ENCODE measurements at regions not wholly inside any gene's neighbourhood (a gene's known extent, or its start where the extent isn't known, plus 50 kb on each side); places are given as distances from the start of the nearest gene placed in this dataset.

DNA sequence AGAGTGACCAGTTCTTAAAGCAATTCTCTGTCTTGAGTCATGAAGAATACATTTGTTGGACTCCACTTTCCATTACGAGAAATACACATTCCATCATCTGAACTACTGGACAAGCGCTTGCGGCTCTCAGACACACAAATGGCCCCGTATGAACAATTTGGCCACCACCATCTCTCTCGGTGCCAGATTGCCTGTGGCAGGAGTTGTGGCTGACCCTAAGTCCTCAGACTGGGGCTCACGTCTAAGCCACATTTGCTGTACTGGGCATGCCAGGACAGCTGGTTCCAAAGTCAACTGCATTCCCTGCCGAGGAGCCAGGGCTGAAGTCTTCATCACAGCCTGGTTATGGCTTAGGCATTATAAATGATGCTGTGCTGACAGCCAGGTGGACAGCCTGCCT lies 227.5 kb downstream of the MIAT start:
- H3K4me3 ChIP-seq: no peak overlapping the region

DNA sequence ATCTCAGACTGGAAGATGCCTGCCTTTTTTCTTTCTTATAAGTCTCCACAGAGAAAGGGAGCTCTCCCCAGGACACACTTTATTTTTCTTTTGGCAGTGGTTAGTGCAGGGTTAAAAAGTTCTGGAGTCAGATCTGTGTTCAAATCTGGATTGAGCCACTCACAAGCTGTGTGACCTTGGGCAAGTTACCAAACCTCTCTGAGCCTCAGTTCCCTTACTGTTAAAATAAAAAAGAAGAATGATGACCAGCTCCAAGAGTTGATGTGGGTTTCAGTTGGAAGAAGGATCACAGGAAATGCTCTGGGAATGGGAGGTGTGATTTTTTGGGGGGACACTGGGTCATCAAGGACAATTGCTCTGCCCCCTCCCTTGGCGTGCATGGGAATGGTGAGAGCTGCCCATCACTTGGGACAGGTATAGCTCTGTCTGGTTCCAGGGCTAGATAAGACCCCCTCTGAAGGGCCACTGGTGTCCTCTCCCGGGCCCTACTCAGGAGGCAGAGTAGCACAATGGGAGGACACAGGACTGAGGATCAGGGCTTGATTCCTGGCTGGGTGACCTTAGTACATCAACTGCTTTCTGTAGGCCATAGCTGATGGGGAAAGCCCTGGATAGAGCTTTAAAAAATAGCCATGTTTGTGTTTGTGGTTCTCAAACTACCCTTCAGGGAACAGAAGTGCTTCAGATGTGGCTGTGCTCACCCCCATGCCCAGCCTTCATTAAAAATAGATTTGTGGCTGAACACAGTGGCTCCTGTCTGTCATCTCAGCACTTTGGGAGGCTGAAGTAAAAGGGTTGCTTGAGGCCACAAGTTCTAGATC lies 228.3 kb downstream of the MIAT start:
- DNase-seq: no peak
- Histone ChIP-seq H3K9me3 (no peaks in the 10 kb centered on the region), H3K36me3 (no peaks in the 10 kb centered on the region), H3K27me3 (no peaks in the 10 kb centered on the region), H3K27ac (no peak overlapping the region), H3K4me3 (no peak overlapping the region), H3K4me1 (no peaks in the 10 kb centered on the region)
- TF ChIP-seq, protein P1, sequence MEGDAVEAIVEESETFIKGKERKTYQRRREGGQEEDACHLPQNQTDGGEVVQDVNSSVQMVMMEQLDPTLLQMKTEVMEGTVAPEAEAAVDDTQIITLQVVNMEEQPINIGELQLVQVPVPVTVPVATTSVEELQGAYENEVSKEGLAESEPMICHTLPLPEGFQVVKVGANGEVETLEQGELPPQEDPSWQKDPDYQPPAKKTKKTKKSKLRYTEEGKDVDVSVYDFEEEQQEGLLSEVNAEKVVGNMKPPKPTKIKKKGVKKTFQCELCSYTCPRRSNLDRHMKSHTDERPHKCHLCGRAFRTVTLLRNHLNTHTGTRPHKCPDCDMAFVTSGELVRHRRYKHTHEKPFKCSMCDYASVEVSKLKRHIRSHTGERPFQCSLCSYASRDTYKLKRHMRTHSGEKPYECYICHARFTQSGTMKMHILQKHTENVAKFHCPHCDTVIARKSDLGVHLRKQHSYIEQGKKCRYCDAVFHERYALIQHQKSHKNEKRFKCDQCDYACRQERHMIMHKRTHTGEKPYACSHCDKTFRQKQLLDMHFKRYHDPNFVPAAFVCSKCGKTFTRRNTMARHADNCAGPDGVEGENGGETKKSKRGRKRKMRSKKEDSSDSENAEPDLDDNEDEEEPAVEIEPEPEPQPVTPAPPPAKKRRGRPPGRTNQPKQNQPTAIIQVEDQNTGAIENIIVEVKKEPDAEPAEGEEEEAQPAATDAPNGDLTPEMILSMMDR (IDR thresholded peaks at IDR 0.05): no peak
- TF ChIP-seq POLR2A (IDR thresholded peaks at IDR 0.05): no peak

More for the DNA sequence above, 227.5 kb downstream of the MIAT start:
- Histone ChIP-seq H3K4me1 (no peaks in the 10 kb centered on the region), H3K9me3 (no peaks in the 10 kb centered on the region), H3K27ac (no peak overlapping the region), H3K27me3 (no peaks in the 10 kb centered on the region), H3K36me3 (no peaks in the 10 kb centered on the region)
- no peak for DNase-seq
- TF ChIP-seq POLR2A (IDR thresholded peaks at IDR 0.05): no peak
- TF ChIP-seq, protein P1 (IDR thresholded peaks at IDR 0.05): no peak

DNA sequence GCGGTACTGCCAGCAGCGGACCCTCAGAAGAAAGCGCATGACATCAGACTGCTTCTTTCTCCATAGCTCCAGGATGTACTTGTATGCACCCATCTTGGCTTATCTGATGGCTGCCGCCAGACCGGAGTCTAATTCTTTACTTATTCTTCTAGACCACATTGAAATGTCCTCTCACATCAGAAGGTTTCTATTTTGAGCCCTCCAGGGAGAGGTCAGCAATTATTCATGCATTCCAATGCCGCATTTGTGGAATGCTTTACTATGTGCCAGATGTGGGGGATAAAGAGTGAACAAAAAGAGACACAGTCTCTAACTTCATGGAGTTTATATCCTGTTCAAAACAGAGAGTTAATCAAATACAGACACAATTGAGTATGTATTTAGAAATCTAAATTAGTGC lies 230.1 kb downstream of the MIAT start:
- Histone ChIP-seq H3K36me3 (no peaks in the 10 kb centered on the region), H3K27ac (no peak overlapping the region)

DNA sequence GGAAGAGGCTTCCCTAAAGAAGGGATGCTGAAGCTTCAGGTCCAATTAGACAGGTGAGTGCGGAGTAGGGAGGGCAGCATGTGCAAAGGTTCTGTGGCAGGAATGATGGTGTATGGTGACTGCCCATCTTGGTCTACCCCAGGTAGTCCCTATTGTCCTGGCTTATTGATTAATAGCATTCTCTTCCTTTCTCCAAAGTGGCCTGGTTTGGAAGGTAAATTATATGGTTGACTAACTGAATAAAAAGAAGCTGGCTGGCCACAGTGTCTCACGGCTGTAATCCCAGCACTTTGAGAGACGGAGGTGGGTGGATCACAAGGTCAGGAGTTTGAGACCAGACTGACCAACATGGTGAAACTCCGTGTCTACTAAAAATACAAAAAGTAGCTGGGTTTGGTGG lies 230.5 kb downstream of the MIAT start:
- no peaks in the 10 kb centered on the region for H3K9me3 ChIP-seq
- no peaks in the 10 kb centered on the region for H3K4me1 ChIP-seq
- H3K27ac ChIP-seq: no peak overlapping the region

More for the DNA sequence above, 230.1 kb downstream of the MIAT start:
- Histone ChIP-seq H3K4me3 (no peak overlapping the region), H3K4me1 (no peaks in the 10 kb centered on the region), H3K9me3 (no peaks in the 10 kb centered on the region), H3K27me3 (no peaks in the 10 kb centered on the region)
- DNase-seq: no peak
- TF ChIP-seq, protein P1 (IDR thresholded peaks at IDR 0.05): no peak
- TF ChIP-seq POLR2A (IDR thresholded peaks at IDR 0.05): no peak

DNA sequence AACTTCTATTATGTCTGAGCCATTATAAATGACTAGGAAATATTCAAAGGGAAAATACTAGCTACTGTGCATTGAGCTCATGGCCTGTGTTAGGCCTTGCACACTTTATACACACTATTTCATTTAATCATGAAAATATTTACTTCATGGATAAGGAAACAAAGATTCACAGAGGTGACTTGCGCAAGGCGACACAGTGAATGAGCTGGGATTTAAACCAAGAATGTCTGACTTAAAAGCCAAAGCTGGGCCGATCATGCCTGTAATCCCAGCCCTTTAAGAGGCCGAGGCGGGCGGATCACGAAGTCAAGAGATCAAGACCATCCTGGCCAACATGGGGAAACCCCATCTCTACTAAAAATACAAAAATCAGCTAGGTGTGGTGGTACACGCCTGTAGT lies 231.5 kb downstream of the MIAT start:
- Histone ChIP-seq H3K27me3 (no peaks in the 10 kb centered on the region), H3K4me1 (no peaks in the 10 kb centered on the region)
- no peak for DNase-seq

More for the DNA sequence above, 230.5 kb downstream of the MIAT start:
- TF ChIP-seq, protein P1 (IDR thresholded peaks at IDR 0.05): no peak
- TF ChIP-seq POLR2A (IDR thresholded peaks at IDR 0.05): no peak
- DNase-seq: no peak
- no peak overlapping the region for H3K4me3 ChIP-seq
- H3K36me3 ChIP-seq: no peaks in the 10 kb centered on the region
- no peaks in the 10 kb centered on the region for H3K27me3 ChIP-seq

More for the DNA sequence above, 231.5 kb downstream of the MIAT start:
- TF ChIP-seq, protein P1 (IDR thresholded peaks at IDR 0.05): no peak
- TF ChIP-seq POLR2A (IDR thresholded peaks at IDR 0.05): no peak
- Histone ChIP-seq H3K4me3 (no peak overlapping the region), H3K9me3 (no peaks in the 10 kb centered on the region), H3K36me3 (no peaks in the 10 kb centered on the region), H3K27ac (no peak overlapping the region)

All from Peyer's patch (tissue), 4 donors.